A673 (cell line): ENCODE measurements at regions not wholly inside any gene's neighbourhood (a gene's known extent, or its start where the extent isn't known, plus 50 kb on each side); places are given as distances from the start of the nearest gene placed in this dataset.

ENCODE experiments used
- BruUV-seq: library from RNA; stranded (reverse); fragments of 400-500 nt; replicated peaks from 2 replicates; lab custom pipeline; 2021; lab: Mats Ljungman, UMichigan
- CTCF ChIA-PET: fragments of 300-600 bp; sonication (Branson Sonifier 250); formaldehyde crosslinking; loops from one replicate; lab custom pipeline; 2022; ENCODE audit warnings: antibody characterized with exemption; lab: Charles Lee
- POLR2A ChIA-PET: fragments of 300-600 bp; sonication (Branson Sonifier 250); formaldehyde crosslinking; loops from one replicate; lab custom pipeline; 2022; ENCODE audit warnings: antibody characterized with exemption; ENCODE audit not compliant: low non-redundant PET; lab: Charles Lee
- DNase-seq: peaks from one replicate; pipeline ENCODE4 v3.0.0-alpha.2; 2015; ENCODE audit warnings: low spot score
- H3K27ac ChIP-seq: fragments of 200-600 bp; sonication (generic); 2 replicates; pipeline ENCODE4 v1.5.1; 2016; ENCODE audit warnings: mixed run types, low read depth, mild to moderate bottlenecking, mixed read lengths, antibody characterized with exemption, low read length; ENCODE audit not compliant: poor library complexity, severe bottlenecking
- H3K27me3 ChIP-seq: fragments of 200-600 bp; sonication (generic); replicated peaks from 2 replicates; pipeline ENCODE4 v1.6.1; 2017; ENCODE audit warnings: mixed run types, low read depth, mild to moderate bottlenecking, mixed read lengths, antibody characterized with exemption, low read length; ENCODE audit not compliant: insufficient read depth, poor library complexity
- H3K36me3 ChIP-seq: fragments of 200-600 bp; sonication (generic); 2 replicates; pipeline ENCODE4 v1.6.1; 2016; ENCODE audit warnings: mixed run types, mild to moderate bottlenecking, mixed read lengths, antibody characterized with exemption, low read length; ENCODE audit not compliant: insufficient read depth, poor library complexity, severe bottlenecking
- H3K4me1 ChIP-seq: fragments of 200-600 bp; sonication (generic); 2 replicates; pipeline ENCODE4 v1.6.1; 2017; ENCODE audit warnings: mixed run types, mild to moderate bottlenecking, mixed read lengths, antibody characterized with exemption, low read length; ENCODE audit not compliant: insufficient read depth, poor library complexity, severe bottlenecking
- H3K4me3 ChIP-seq: fragments of 200-600 bp; sonication (generic); 2 replicates; pipeline ENCODE4 v1.5.1; 2016; ENCODE audit warnings: low read depth, mixed run types, mild to moderate bottlenecking, mixed read lengths, low read length; ENCODE audit not compliant: poor library complexity, severe bottlenecking
- H3K9me3 ChIP-seq: fragments of 200-600 bp; sonication (generic); 2 replicates; pipeline ENCODE4 v1.6.1; 2016; ENCODE audit warnings: mixed run types, low read depth, mild to moderate bottlenecking, mixed read lengths, antibody characterized with exemption, low read length; ENCODE audit not compliant: poor library complexity, severe bottlenecking
- CTCF ChIP-seq: fragments of 300-800, 200-600 bp; sonication (generic); conservative IDR thresholded peaks from 2 replicates; pipeline ENCODE4 v1.5.1; 2017; ENCODE audit warnings: low read depth, mild to moderate bottlenecking, antibody characterized with exemption, low read length, moderate library complexity, mixed read lengths
- EZH2 ChIP-seq: fragments of 200-600 bp; sonication (generic); IDR thresholded peaks from 2 replicates; pipeline ENCODE4 v1.6.1; 2017; ENCODE audit warnings: borderline replicate concordance, low read depth, mild to moderate bottlenecking, mixed read lengths, antibody characterized with exemption, low read length; ENCODE audit not compliant: poor library complexity, severe bottlenecking
- intact Hi-C: fragments of 100-400 bp; cut with micrococcal nuclease; formaldehyde crosslinking; loops from one replicate; pipeline ENCODE4 v1.10.0; 2022; ENCODE audit not compliant: unreplicated experiment

- Histone ChIP-seq H3K4me1 (peaks cover 34% of the 10 kb centered on the region), H3K27ac (no peak overlapping the region), H3K36me3 (no peaks in the 10 kb centered on the region), H3K9me3 (no peaks in the 10 kb centered on the region), H3K27me3 (no peaks in the 10 kb centered on the region), H3K4me3 (no peak overlapping the region)
- ChIA-PET CTCF (no interaction called here), POLR2A (no interaction called here)
- intact Hi-C loops, result loop anchor here (5.0 kb wide), 1 partner anchor 46 kb away; no protein-coding TSS in a partner anchor
- no peak for DNase-seq
- TF ChIP-seq CTCF (no peak), EZH2 (no peak)
- no TSS peak for BruUV-seq
Observed at GRCh38 chr18:65941482-65941881, 190.7 kb downstream of the CDH7 start.
